ENCODE measurements at regions not wholly inside any gene's neighbourhood (a gene's known extent, or its start where the extent isn't known, plus 50 kb on each side); places are given as distances from the start of the nearest gene placed in this dataset.

GRCh38 chr2:220162320-220162719 is 534.9 kb downstream of the SLC4A3 start:
- H3K36me3 ChIP-seq (ENCODE audit: insufficient read depth, low read length): no peaks in the 10 kb centered on the region
- no peak overlapping the region for H3K4me3 ChIP-seq (ENCODE audit: low read depth in 1 of 2, low read length in 2 of 2)
- no peak overlapping the region for H3K27ac ChIP-seq (ENCODE audit: low read depth, low read length)
- no peaks in the 10 kb centered on the region for H3K4me1 ChIP-seq (ENCODE audit: insufficient read depth, low read length)
- no peaks in the 10 kb centered on the region for H3K9me3 ChIP-seq (ENCODE audit: low read length)
- no peaks in the 10 kb centered on the region for H3K27me3 ChIP-seq (ENCODE audit: control insufficient read depth in 1 of 2, insufficient read depth in 2 of 2, low read length in 2 of 2)
- no peak overlapping the region for H3K9ac ChIP-seq (ENCODE audit: low read length)

DNA sequence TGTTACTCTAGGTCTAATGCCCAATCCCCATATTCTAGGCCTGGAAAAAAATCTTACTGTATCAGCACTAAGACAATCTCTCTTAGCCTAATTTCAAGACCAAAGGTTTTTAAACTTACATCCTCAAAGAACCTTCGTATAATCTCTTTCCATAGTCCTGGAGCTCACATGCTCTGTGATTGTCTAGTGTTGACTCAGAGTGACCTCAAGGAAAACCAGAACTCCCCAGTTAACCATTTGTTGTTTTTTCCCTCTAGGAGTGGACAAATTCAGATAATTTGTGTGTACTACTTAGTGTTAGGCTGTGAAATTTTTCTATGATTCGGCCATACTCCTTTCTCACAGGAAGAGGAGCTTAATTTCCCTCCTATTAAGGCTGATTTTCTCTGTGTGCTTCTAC is 536.1 kb downstream of the SLC4A3 start:
- H3K9ac ChIP-seq (ENCODE audit: low read length): no peak overlapping the region
- no peaks in the 10 kb centered on the region for H3K9me3 ChIP-seq (ENCODE audit: low read length)
- H3K36me3 ChIP-seq (ENCODE audit: insufficient read depth, low read length): no peaks in the 10 kb centered on the region
- H3K27me3 ChIP-seq (ENCODE audit: control insufficient read depth in 1 of 2, insufficient read depth in 2 of 2, low read length in 2 of 2): no peaks in the 10 kb centered on the region
- H3K4me3 ChIP-seq (ENCODE audit: low read depth in 1 of 2, low read length in 2 of 2): no peak overlapping the region
- no peaks in the 10 kb centered on the region for H3K4me1 ChIP-seq (ENCODE audit: insufficient read depth, low read length)
- no peak overlapping the region for H3K27ac ChIP-seq (ENCODE audit: low read depth, low read length)

DNA sequence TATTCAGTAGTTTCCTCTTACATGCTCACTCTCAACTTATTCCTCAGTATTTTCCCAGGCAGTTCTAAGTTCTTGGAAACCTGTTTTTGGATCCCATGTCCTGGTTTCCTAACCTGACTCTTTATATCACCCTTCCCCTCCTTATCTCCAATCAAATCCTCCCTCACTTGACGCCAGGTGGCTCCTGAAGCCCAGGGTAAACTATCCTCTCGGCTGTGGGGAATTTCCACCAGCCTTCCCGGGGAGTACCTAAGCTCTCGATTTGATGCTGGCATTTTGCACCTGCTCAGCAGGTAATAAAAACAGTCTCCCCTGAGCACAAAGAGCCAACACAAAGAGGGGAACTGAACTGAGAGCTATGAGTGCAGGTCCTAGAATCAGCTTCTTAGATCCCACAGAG is 538.0 kb downstream of the SLC4A3 start:
- no peaks in the 10 kb centered on the region for H3K9me3 ChIP-seq (ENCODE audit: low read length)
- no peaks in the 10 kb centered on the region for H3K4me1 ChIP-seq (ENCODE audit: insufficient read depth, low read length)
- no peak overlapping the region for H3K9ac ChIP-seq (ENCODE audit: low read length)
- H3K36me3 ChIP-seq (ENCODE audit: insufficient read depth, low read length): no peaks in the 10 kb centered on the region
- H3K4me3 ChIP-seq (ENCODE audit: low read depth in 1 of 2, low read length in 2 of 2): no peak overlapping the region
- H3K27me3 ChIP-seq (ENCODE audit: control insufficient read depth in 1 of 2, insufficient read depth in 2 of 2, low read length in 2 of 2): no peaks in the 10 kb centered on the region
- no peak overlapping the region for H3K27ac ChIP-seq (ENCODE audit: low read depth, low read length)

DNA sequence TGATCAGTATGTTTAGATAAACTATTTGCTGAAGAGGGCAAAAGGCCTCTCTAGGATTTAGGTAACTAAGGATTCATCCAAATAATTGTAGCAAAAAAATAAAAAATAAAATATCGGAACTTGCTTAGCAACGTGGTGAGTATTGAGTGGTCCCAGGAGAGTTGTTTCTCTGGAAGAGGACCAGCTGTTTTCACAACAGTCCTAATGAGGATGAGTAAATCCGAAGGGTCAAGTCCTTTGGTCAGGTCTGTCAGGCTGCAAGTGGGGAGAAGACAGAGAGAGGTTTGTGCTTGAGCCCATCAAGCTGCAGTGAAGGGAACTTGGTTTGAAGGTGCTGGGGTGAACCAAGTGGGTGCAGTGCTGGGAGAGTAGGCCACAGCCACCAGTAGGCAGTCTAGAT is 539.2 kb downstream of the SLC4A3 start:
- H3K4me1 ChIP-seq (ENCODE audit: insufficient read depth, low read length): no peaks in the 10 kb centered on the region
- no peak overlapping the region for H3K4me3 ChIP-seq (ENCODE audit: low read depth in 1 of 2, low read length in 2 of 2)
- H3K27ac ChIP-seq (ENCODE audit: low read depth, low read length): no peak overlapping the region
- no peaks in the 10 kb centered on the region for H3K27me3 ChIP-seq (ENCODE audit: control insufficient read depth in 1 of 2, insufficient read depth in 2 of 2, low read length in 2 of 2)
- H3K9ac ChIP-seq (ENCODE audit: low read length): no peak overlapping the region
- no peaks in the 10 kb centered on the region for H3K9me3 ChIP-seq (ENCODE audit: low read length)
- H3K36me3 ChIP-seq (ENCODE audit: insufficient read depth, low read length): no peaks in the 10 kb centered on the region

GRCh38 chr2:220167956-220168355 is 540.5 kb downstream of the SLC4A3 start:
- Histone ChIP-seq H3K27me3 (ENCODE audit: control insufficient read depth in 1 of 2, insufficient read depth in 2 of 2, low read length in 2 of 2) (no peaks in the 10 kb centered on the region), H3K4me3 (ENCODE audit: low read depth in 1 of 2, low read length in 2 of 2) (no peak overlapping the region), H3K9me3 (ENCODE audit: low read length) (no peaks in the 10 kb centered on the region)

GRCh38 chr2:220168891-220169546 is 541.6 kb downstream of the SLC4A3 start:
- Histone ChIP-seq H3K4me3 (ENCODE audit: low read depth in 1 of 2, low read length in 2 of 2) (no peak overlapping the region), H3K9ac (ENCODE audit: low read length) (no peak overlapping the region), H3K9me3 (ENCODE audit: low read length) (no peaks in the 10 kb centered on the region), H3K27me3 (ENCODE audit: control insufficient read depth in 1 of 2, insufficient read depth in 2 of 2, low read length in 2 of 2) (no peaks in the 10 kb centered on the region), H3K36me3 (ENCODE audit: insufficient read depth, low read length) (no peaks in the 10 kb centered on the region), H3K27ac (ENCODE audit: low read depth, low read length) (no peak overlapping the region), H3K4me1 (ENCODE audit: insufficient read depth, low read length) (no peaks in the 10 kb centered on the region)

More at GRCh38 chr2:220167956-220168355, 540.5 kb downstream of the SLC4A3 start:
- H3K4me1 ChIP-seq (ENCODE audit: insufficient read depth, low read length): no peaks in the 10 kb centered on the region
- no peaks in the 10 kb centered on the region for H3K36me3 ChIP-seq (ENCODE audit: insufficient read depth, low read length)
- no peak overlapping the region for H3K9ac ChIP-seq (ENCODE audit: low read length)
- no peak overlapping the region for H3K27ac ChIP-seq (ENCODE audit: low read depth, low read length)

DNA sequence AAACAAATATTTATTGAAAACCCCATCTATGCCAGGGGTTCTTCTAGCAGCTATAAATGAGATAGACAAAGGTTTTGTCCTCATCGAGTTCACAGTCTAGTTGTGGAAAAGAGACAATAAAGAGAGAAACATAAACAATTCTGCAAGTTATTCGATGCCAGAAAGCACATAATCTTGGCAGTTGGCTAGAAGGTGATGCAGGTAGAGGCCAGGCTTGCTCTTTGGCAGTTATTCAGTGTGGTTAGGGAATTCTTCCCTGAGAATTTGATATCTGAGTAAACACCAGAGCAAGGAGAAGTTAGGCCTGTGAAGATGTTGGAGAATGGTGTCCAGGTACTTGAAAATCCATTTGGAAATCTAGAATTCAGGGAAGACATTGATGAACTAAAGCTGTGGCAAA is 547.4 kb downstream of the SLC4A3 start:
- H3K4me1 ChIP-seq (ENCODE audit: insufficient read depth, low read length): no peaks in the 10 kb centered on the region
- H3K9me3 ChIP-seq (ENCODE audit: low read length): no peaks in the 10 kb centered on the region
- no peaks in the 10 kb centered on the region for H3K36me3 ChIP-seq (ENCODE audit: insufficient read depth, low read length)
- no peak overlapping the region for H3K4me3 ChIP-seq (ENCODE audit: low read depth in 1 of 2, low read length in 2 of 2)
- H3K27ac ChIP-seq (ENCODE audit: low read depth, low read length): no peak overlapping the region
- H3K27me3 ChIP-seq (ENCODE audit: control insufficient read depth in 1 of 2, insufficient read depth in 2 of 2, low read length in 2 of 2): no peaks in the 10 kb centered on the region
- no peak overlapping the region for H3K9ac ChIP-seq (ENCODE audit: low read length)

- Histone ChIP-seq H3K4me3 (ENCODE audit: low read depth in 1 of 2, low read length in 2 of 2) (no peak overlapping the region), H3K4me1 (ENCODE audit: insufficient read depth, low read length) (no peaks in the 10 kb centered on the region), H3K9me3 (ENCODE audit: low read length) (no peaks in the 10 kb centered on the region), H3K27me3 (ENCODE audit: control insufficient read depth in 1 of 2, insufficient read depth in 2 of 2, low read length in 2 of 2) (no peaks in the 10 kb centered on the region), H3K27ac (ENCODE audit: low read depth, low read length) (no peak overlapping the region), H3K9ac (ENCODE audit: low read length) (no peak overlapping the region), H3K36me3 (ENCODE audit: insufficient read depth, low read length) (no peaks in the 10 kb centered on the region)
Observed at GRCh38 chr2:220175967-220176366, 548.5 kb downstream of the SLC4A3 start.

DNA sequence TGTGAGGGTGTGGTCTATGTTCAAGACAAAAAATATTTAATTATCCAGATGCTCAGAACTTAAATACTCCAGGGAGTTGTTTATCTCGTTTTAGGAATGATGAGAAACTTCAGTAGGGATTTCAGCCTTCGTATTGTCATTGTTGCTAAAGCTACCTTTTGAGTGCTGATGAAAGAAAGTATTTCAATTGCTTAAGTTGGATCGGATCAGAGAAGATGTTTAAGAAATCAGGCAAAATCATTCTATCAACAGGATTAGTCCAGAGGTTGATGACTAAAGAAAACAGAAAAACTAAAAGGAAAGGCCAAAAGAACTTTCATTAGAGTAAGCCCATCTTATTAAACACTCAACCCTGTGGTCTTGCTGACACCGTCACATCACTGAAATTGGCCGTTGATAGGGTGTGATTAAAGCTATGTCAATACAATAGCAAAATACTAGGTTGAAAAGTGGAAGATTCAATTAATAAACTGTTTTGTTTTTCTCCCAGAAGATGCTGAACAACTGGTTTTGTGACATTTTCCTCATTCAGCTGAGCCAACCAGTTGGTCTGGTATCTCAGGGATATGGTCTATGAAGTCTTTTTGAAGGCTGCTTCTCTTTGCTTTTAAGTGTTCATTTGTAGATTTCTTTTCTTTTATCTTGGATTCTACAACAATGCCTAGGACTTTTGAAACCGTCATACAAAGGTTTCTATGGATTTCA is 551.7 kb downstream of the SLC4A3 start:
- no peak overlapping the region for H3K27ac ChIP-seq (ENCODE audit: low read depth, low read length)
- no peaks in the 10 kb centered on the region for H3K36me3 ChIP-seq (ENCODE audit: insufficient read depth, low read length)
- H3K4me1 ChIP-seq (ENCODE audit: insufficient read depth, low read length): no peaks in the 10 kb centered on the region
- H3K9me3 ChIP-seq (ENCODE audit: low read length): no peaks in the 10 kb centered on the region
- H3K27me3 ChIP-seq (ENCODE audit: control insufficient read depth in 1 of 2, insufficient read depth in 2 of 2, low read length in 2 of 2): no peaks in the 10 kb centered on the region
- no peak overlapping the region for H3K9ac ChIP-seq (ENCODE audit: low read length)
- no peak overlapping the region for H3K4me3 ChIP-seq (ENCODE audit: low read depth in 1 of 2, low read length in 2 of 2)

GRCh38 chr2:220181165-220181564 is 553.7 kb downstream of the SLC4A3 start:
- no peak overlapping the region for H3K4me3 ChIP-seq (ENCODE audit: low read depth in 1 of 2, low read length in 2 of 2)
- H3K27me3 ChIP-seq (ENCODE audit: control insufficient read depth in 1 of 2, insufficient read depth in 2 of 2, low read length in 2 of 2): no peaks in the 10 kb centered on the region
- H3K4me1 ChIP-seq (ENCODE audit: insufficient read depth, low read length): no peaks in the 10 kb centered on the region
- H3K9ac ChIP-seq (ENCODE audit: low read length): no peak overlapping the region
- H3K36me3 ChIP-seq (ENCODE audit: insufficient read depth, low read length): no peaks in the 10 kb centered on the region
- no peaks in the 10 kb centered on the region for H3K9me3 ChIP-seq (ENCODE audit: low read length)
- no peak overlapping the region for H3K27ac ChIP-seq (ENCODE audit: low read depth, low read length)

DNA sequence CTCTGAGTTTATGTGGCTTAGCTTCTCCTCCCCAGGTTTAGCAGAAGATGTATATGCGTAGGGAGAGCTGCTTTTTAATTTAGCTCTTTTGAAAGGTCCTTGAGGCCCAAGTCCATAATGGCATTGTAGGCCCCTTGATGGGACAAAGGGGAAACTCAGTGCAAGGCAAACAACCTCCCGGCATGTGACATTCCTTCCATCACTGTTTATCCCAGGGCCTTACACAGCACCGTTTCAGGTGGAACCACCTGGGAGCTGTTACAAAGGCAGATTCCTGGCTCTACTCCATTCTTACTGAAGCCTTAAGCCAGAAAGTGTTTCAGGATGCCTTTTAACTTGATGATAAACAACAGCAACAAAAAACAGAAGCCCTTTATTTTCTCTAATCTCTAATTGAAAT is 555.4 kb downstream of the SLC4A3 start:
- no peaks in the 10 kb centered on the region for H3K36me3 ChIP-seq (ENCODE audit: insufficient read depth, low read length)
- no peak overlapping the region for H3K9ac ChIP-seq (ENCODE audit: low read length)
- H3K4me3 ChIP-seq (ENCODE audit: low read depth in 1 of 2, low read length in 2 of 2): no peak overlapping the region
- no peaks in the 10 kb centered on the region for H3K27me3 ChIP-seq (ENCODE audit: control insufficient read depth in 1 of 2, insufficient read depth in 2 of 2, low read length in 2 of 2)
- no peaks in the 10 kb centered on the region for H3K4me1 ChIP-seq (ENCODE audit: insufficient read depth, low read length)
- H3K27ac ChIP-seq (ENCODE audit: low read depth, low read length): no peak overlapping the region
- H3K9me3 ChIP-seq (ENCODE audit: low read length): no peaks in the 10 kb centered on the region

- Histone ChIP-seq H3K9me3 (ENCODE audit: low read length) (no peaks in the 10 kb centered on the region), H3K27me3 (ENCODE audit: control insufficient read depth in 1 of 2, insufficient read depth in 2 of 2, low read length in 2 of 2) (no peaks in the 10 kb centered on the region), H3K4me3 (ENCODE audit: low read depth in 1 of 2, low read length in 2 of 2) (no peak overlapping the region), H3K9ac (ENCODE audit: low read length) (no peak overlapping the region), H3K36me3 (ENCODE audit: insufficient read depth, low read length) (no peaks in the 10 kb centered on the region), H3K4me1 (ENCODE audit: insufficient read depth, low read length) (no peaks in the 10 kb centered on the region), H3K27ac (ENCODE audit: low read depth, low read length) (no peak overlapping the region)
Observed at GRCh38 chr2:220185766-220186305, 558.4 kb downstream of the SLC4A3 start.

Measured in muscle layer of colon (tissue), 2 donors.